PC-3 (cell line): ENCODE measurements at regions not wholly inside any gene's neighbourhood (a gene's known extent, or its start where the extent isn't known, plus 50 kb on each side); places are given as distances from the start of the nearest gene placed in this dataset.

ENCODE experiments used
- EZH2 ChIP-seq: fragments of 300-600 bp; sonication (generic); IDR thresholded peaks from one replicate; pipeline ENCODE4 v1.6.1; 2017; ENCODE audit warnings: antibody characterized with exemption, mild to moderate bottlenecking, low read length; ENCODE audit not compliant: unreplicated experiment
- EZH2phosphoT487 ChIP-seq: fragments of 300-600 bp; sonication (generic); IDR thresholded peaks from 2 replicates; pipeline ENCODE4 v1.6.1; 2018; ENCODE audit warnings: mild to moderate bottlenecking, antibody characterized with exemption, low read length, borderline replicate concordance
- TF ChIP-seq, protein P1 (sequence below): fragments of 300-600 bp; sonication (generic); conservative IDR thresholded peaks from 2 replicates; pipeline ENCODE4 v1.5.1; 2017; ENCODE audit warnings: antibody characterized with exemption, low read depth, mild to moderate bottlenecking, low read length

DNA sequence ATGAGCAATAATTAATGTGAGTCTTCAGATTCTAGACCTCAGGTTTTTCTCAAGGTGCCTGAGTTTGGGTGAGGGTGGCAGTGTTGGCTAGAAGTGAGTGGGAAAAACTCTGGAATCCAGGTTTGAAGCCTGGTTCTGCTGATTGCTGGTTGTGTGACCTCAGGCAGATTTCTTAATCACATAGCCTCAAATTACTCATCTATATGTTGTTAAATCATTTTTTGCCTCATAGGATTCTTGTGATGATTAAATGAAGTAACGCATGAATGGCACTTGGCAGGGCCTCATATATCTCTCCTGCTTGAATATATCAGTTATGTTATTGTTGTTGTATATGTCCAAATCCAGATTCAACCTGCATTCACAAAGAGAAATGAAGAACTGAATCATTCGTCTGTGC, 60.5 kb downstream of the NR2F2 start:
- no peak for TF ChIP-seq EZH2
- TF ChIP-seq, protein P1, sequence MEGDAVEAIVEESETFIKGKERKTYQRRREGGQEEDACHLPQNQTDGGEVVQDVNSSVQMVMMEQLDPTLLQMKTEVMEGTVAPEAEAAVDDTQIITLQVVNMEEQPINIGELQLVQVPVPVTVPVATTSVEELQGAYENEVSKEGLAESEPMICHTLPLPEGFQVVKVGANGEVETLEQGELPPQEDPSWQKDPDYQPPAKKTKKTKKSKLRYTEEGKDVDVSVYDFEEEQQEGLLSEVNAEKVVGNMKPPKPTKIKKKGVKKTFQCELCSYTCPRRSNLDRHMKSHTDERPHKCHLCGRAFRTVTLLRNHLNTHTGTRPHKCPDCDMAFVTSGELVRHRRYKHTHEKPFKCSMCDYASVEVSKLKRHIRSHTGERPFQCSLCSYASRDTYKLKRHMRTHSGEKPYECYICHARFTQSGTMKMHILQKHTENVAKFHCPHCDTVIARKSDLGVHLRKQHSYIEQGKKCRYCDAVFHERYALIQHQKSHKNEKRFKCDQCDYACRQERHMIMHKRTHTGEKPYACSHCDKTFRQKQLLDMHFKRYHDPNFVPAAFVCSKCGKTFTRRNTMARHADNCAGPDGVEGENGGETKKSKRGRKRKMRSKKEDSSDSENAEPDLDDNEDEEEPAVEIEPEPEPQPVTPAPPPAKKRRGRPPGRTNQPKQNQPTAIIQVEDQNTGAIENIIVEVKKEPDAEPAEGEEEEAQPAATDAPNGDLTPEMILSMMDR = no peak
- TF ChIP-seq EZH2phosphoT487 = no peak
